ENCODE measurements at regions not wholly inside any gene's neighbourhood (a gene's known extent, or its start where the extent isn't known, plus 50 kb on each side); places are given as distances from the start of the nearest gene placed in this dataset.
"Not testable (repeated sequence)": the region's sequence is repeated elsewhere in the genome, so short reads cannot be mapped to it uniquely, and the experiment has no call there.

GRCh38 chr6:101013612-101014195 is 132.6 kb upstream of the ASCC3 start:
- no peak for DNase-seq (ENCODE audit: low spot score)

GRCh38 chr6:101015541-101015940 is 134.4 kb upstream of the ASCC3 start:
- DNase-seq (ENCODE audit: low spot score): no peak

- no peak for DNase-seq (ENCODE audit: low spot score)
Observed at GRCh38 chr6:101016163-101016562, 135.0 kb upstream of the ASCC3 start.

GRCh38 chr6:101018157-101018556 is 137.0 kb upstream of the ASCC3 start:
- no peak for DNase-seq (ENCODE audit: low spot score)

GRCh38 chr6:101021504-101021903 is 140.4 kb upstream of the ASCC3 start:
- DNase-seq (ENCODE audit: low spot score): no peak

- no peak for DNase-seq (ENCODE audit: low spot score)
Observed at GRCh38 chr6:101042966-101043365, 161.8 kb upstream of the ASCC3 start.

GRCh38 chr6:101058296-101058695 is 177.2 kb upstream of the ASCC3 start:
- DNase-seq (ENCODE audit: low spot score): no peak

- no peak for DNase-seq (ENCODE audit: low spot score)
Observed at GRCh38 chr6:101066481-101066880, 185.4 kb upstream of the ASCC3 start.

- no peak for DNase-seq (ENCODE audit: low spot score)
Observed at GRCh38 chr6:101069191-101069795, 188.2 kb upstream of the ASCC3 start.

- DNase-seq (ENCODE audit: low spot score): no peak
Observed at GRCh38 chr6:101070044-101070608, 189.0 kb upstream of the ASCC3 start.

GRCh38 chr6:101077344-101077743 is 196.2 kb upstream of the ASCC3 start:
- no peak for DNase-seq (ENCODE audit: low spot score)

GRCh38 chr6:101079696-101080270 is 198.7 kb upstream of the ASCC3 start:
- no peak for DNase-seq (ENCODE audit: low spot score)

GRCh38 chr6:101080597-101080996 is 199.5 kb upstream of the ASCC3 start:
- DNase-seq (ENCODE audit: low spot score): no peak

GRCh38 chr6:101083533-101084175 is 202.5 kb upstream of the ASCC3 start:
- no peak for DNase-seq (ENCODE audit: low spot score)

GRCh38 chr6:101085327-101085726 is 204.2 kb upstream of the ASCC3 start:
- DNase-seq (ENCODE audit: low spot score): no peak

- DNase-seq (ENCODE audit: low spot score): no peak
Observed at GRCh38 chr6:101086473-101086872, 205.3 kb upstream of the ASCC3 start.

- no peak for DNase-seq (ENCODE audit: low spot score)
Observed at GRCh38 chr6:101088594-101088993, 207.5 kb upstream of the ASCC3 start.

GRCh38 chr6:101089640-101090039 is 208.5 kb upstream of the ASCC3 start:
- DNase-seq (ENCODE audit: low spot score): no peak

GRCh38 chr6:101090281-101090680 is 209.2 kb upstream of the ASCC3 start:
- no peak for DNase-seq (ENCODE audit: low spot score)

GRCh38 chr6:101098605-101099004 is 217.5 kb upstream of the ASCC3 start:
- DNase-seq (ENCODE audit: low spot score): not testable (repeated sequence)

GRCh38 chr6:101102702-101103101 is 221.6 kb upstream of the ASCC3 start:
- DNase-seq (ENCODE audit: low spot score): no peak

- DNase-seq (ENCODE audit: low spot score): no peak
Observed at GRCh38 chr6:101108286-101108685, 227.2 kb upstream of the ASCC3 start.

GRCh38 chr6:101110814-101111213 is 229.7 kb upstream of the ASCC3 start:
- no peak for DNase-seq (ENCODE audit: low spot score)
